ENCODE measurements at regions not wholly inside any gene's neighbourhood (a gene's known extent, or its start where the extent isn't known, plus 50 kb on each side); places are given as distances from the start of the nearest gene placed in this dataset.

- no peak overlapping the region for H2AFZ ChIP-seq (ENCODE audit: control insufficient read depth, low read length)
- H3K4me2 ChIP-seq (ENCODE audit: control insufficient read depth, extremely low read depth, insufficient read depth, low read depth, low read length), result no peak overlapping the region
- H3K9me1 ChIP-seq (ENCODE audit: control insufficient read depth, extremely low read depth, insufficient read depth, low read length), result no peaks in the 10 kb centered on the region
- no peaks in the 10 kb centered on the region for H3K9me3 ChIP-seq (ENCODE audit: control insufficient read depth, low read depth, low read length)
- no peak overlapping the region for H3K9ac ChIP-seq (ENCODE audit: control insufficient read depth, extremely low read depth, insufficient read depth, low read length)
- TF ChIP-seq EZH2 (IDR thresholded peaks at IDR 0.05; ENCODE audit: low read length), result no peak
- TF ChIP-seq CTCF (optimal IDR thresholded peaks at IDR 0.05 in 1 of 3, IDR thresholded peaks at IDR 0.05 in 1 of 3, conservative IDR thresholded peaks at IDR 0.05 in 1 of 3; ENCODE audit: extremely low read depth in 1 of 3, insufficient read depth in 2 of 3, low read length in 3 of 3), result no peak
- H3K27ac ChIP-seq (ENCODE audit: control insufficient read depth, insufficient read depth, low read length), result no peak overlapping the region
- H3K79me2 ChIP-seq (ENCODE audit: control insufficient read depth, insufficient read depth, low read length), result no peaks in the 10 kb centered on the region
- no peak overlapping the region for H3K4me3 ChIP-seq (ENCODE audit: control insufficient read depth in 2 of 3, extremely low read depth in 1 of 3, insufficient read depth in 2 of 3, low read depth in 1 of 3, low read length in 3 of 3)
- DNase-seq (ENCODE audit: low read depth, low spot score) (no peak), FAIRE-seq (no peak)
- no peaks in the 10 kb centered on the region for H4K20me1 ChIP-seq (ENCODE audit: control insufficient read depth, extremely low read depth, insufficient read depth, low read length)
- H3K36me3 ChIP-seq (ENCODE audit: control insufficient read depth in 2 of 2, extremely low read depth in 1 of 2, insufficient read depth in 2 of 2, low read length in 2 of 2), result no peaks in the 10 kb centered on the region
- dilution Hi-C loops (cut with MboI; ENCODE audit: extremely low pct_ligation_motif_present, low sequenced_read_pairs), result no loop called here
- no peaks in the 10 kb centered on the region for H3K27me3 ChIP-seq (ENCODE audit: control insufficient read depth, extremely low read depth, insufficient read depth, low read length)
- H3K4me1 ChIP-seq (ENCODE audit: control insufficient read depth, extremely low read depth, insufficient read depth, low read length), result peaks cover 32% of the 10 kb centered on the region
These were observed 81.2 kb upstream of the ARHGAP29 start for GRCh38 chr1:94318505-94319030.

DNA sequence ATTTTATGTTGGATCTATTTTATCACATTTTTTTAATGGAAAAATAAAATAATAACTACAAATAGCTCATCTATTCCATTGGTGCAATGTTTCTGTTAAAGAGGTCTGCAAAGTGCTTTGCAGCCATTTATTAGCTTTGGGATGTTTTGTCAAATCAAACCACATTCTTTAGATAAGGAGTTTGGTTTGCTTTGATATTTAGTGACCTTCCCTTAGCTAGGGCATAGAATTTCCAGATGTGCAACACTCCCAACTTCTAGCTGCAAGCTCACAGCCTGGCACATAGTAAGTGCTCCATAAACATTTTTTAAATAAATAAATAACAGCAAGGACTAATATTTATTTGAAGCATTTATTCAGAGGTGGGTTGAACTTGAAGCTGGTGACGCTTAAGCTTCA is 80.4 kb upstream of the ARHGAP29 start:
- Histone ChIP-seq H3K9me1 (ENCODE audit: control insufficient read depth, extremely low read depth, insufficient read depth, low read length) (no peaks in the 10 kb centered on the region), H3K9ac (ENCODE audit: control insufficient read depth, extremely low read depth, insufficient read depth, low read length) (no peak overlapping the region), H3K9me3 (ENCODE audit: control insufficient read depth, low read depth, low read length) (no peaks in the 10 kb centered on the region), H3K4me3 (ENCODE audit: control insufficient read depth in 2 of 3, extremely low read depth in 1 of 3, insufficient read depth in 2 of 3, low read depth in 1 of 3, low read length in 3 of 3) (no peak overlapping the region), H3K79me2 (ENCODE audit: control insufficient read depth, insufficient read depth, low read length) (no peaks in the 10 kb centered on the region), H4K20me1 (ENCODE audit: control insufficient read depth, extremely low read depth, insufficient read depth, low read length) (no peaks in the 10 kb centered on the region), H3K27me3 (ENCODE audit: control insufficient read depth, extremely low read depth, insufficient read depth, low read length) (no peaks in the 10 kb centered on the region), H3K4me2 (ENCODE audit: control insufficient read depth, extremely low read depth, insufficient read depth, low read depth, low read length) (no peak overlapping the region), H3K27ac (ENCODE audit: control insufficient read depth, insufficient read depth, low read length) (no peak overlapping the region), H2AFZ (ENCODE audit: control insufficient read depth, low read length) (no peak overlapping the region), H3K4me1 (ENCODE audit: control insufficient read depth, extremely low read depth, insufficient read depth, low read length) (peaks cover 24% of the 10 kb centered on the region), H3K36me3 (ENCODE audit: control insufficient read depth in 2 of 2, extremely low read depth in 1 of 2, insufficient read depth in 2 of 2, low read length in 2 of 2) (no peaks in the 10 kb centered on the region)
- FAIRE-seq (no peak), DNase-seq (ENCODE audit: low read depth, low spot score) (no peak)
- no peak for TF ChIP-seq CTCF (optimal IDR thresholded peaks at IDR 0.05 in 1 of 3, IDR thresholded peaks at IDR 0.05 in 1 of 3, conservative IDR thresholded peaks at IDR 0.05 in 1 of 3; ENCODE audit: extremely low read depth in 1 of 3, insufficient read depth in 2 of 3, low read length in 3 of 3)
- no peak for TF ChIP-seq EZH2 (IDR thresholded peaks at IDR 0.05; ENCODE audit: low read length)
- dilution Hi-C loops (cut with MboI; ENCODE audit: extremely low pct_ligation_motif_present, low sequenced_read_pairs), result no loop called here

Data from keratinocyte (primary cell).